ENCODE measurements at regions not wholly inside any gene's neighbourhood (a gene's known extent, or its start where the extent isn't known, plus 50 kb on each side); places are given as distances from the start of the nearest gene placed in this dataset.

- Histone ChIP-seq H3K4me1 (ENCODE audit: insufficient read depth, low read length) (peaks cover 10% of the 10 kb centered on the region), H3K27ac (ENCODE audit: low read depth, low read length) (no peak overlapping the region), H3K9me3 (ENCODE audit: insufficient read depth, low read depth, low read length) (no peaks in the 10 kb centered on the region), H4K20me1 (ENCODE audit: insufficient read depth, low read length) (no peaks in the 10 kb centered on the region), H3K79me2 (ENCODE audit: insufficient read depth, low read length) (no peaks in the 10 kb centered on the region), H3K4me2 (ENCODE audit: low read length) (no peak overlapping the region), H2AFZ (ENCODE audit: low read depth, low read length) (peak overlapping the region; percentile 38), H3K9ac (ENCODE audit: low read length) (no peak overlapping the region), H3K36me3 (ENCODE audit: insufficient read depth, low read length) (no peaks in the 10 kb centered on the region), H3K4me3 (ENCODE audit: insufficient read depth, low read depth, low read length) (no peak overlapping the region), H3K27me3 (ENCODE audit: insufficient read depth, low read length) (no peaks in the 10 kb centered on the region)
- H3K36me3 Mint-ChIP-seq (ENCODE audit: low read depth, unreplicated experiment) = no peaks in the 10 kb centered on the region
- DNase-seq (ENCODE audit: low read depth) (no peak), FAIRE-seq (no peak)
- peaks cover 2% of the 10 kb centered on the region for H3K4me1 Mint-ChIP-seq (ENCODE audit: low read depth, unreplicated experiment)
- no peak overlapping the region for H3K4me3 Mint-ChIP-seq (ENCODE audit: unreplicated experiment)
- TF ChIP-seq, protein P1, sequence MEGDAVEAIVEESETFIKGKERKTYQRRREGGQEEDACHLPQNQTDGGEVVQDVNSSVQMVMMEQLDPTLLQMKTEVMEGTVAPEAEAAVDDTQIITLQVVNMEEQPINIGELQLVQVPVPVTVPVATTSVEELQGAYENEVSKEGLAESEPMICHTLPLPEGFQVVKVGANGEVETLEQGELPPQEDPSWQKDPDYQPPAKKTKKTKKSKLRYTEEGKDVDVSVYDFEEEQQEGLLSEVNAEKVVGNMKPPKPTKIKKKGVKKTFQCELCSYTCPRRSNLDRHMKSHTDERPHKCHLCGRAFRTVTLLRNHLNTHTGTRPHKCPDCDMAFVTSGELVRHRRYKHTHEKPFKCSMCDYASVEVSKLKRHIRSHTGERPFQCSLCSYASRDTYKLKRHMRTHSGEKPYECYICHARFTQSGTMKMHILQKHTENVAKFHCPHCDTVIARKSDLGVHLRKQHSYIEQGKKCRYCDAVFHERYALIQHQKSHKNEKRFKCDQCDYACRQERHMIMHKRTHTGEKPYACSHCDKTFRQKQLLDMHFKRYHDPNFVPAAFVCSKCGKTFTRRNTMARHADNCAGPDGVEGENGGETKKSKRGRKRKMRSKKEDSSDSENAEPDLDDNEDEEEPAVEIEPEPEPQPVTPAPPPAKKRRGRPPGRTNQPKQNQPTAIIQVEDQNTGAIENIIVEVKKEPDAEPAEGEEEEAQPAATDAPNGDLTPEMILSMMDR (IDR thresholded peaks at IDR 0.05; ENCODE audit: insufficient read depth, low read depth, low read length) = no peak
- TF ChIP-seq EZH2 (IDR thresholded peaks at IDR 0.05; ENCODE audit: insufficient read depth, low read length) = no peak
- peaks cover 2% of the 10 kb centered on the region for H3K9me3 Mint-ChIP-seq (ENCODE audit: unreplicated experiment)
- no peak overlapping the region for H3K27ac Mint-ChIP-seq (ENCODE audit: unreplicated experiment)
- peaks cover 6% of the 10 kb centered on the region for H3K27me3 Mint-ChIP-seq (ENCODE audit: low read depth, unreplicated experiment)
Observed at GRCh38 chr5:38758774-38759600, 86.8 kb upstream of the OSMR start.

GRCh38 chr5:38764937-38765391 is 80.8 kb upstream of the OSMR start:
- no peak overlapping the region for H2AFZ ChIP-seq (ENCODE audit: low read depth, low read length)
- H4K20me1 ChIP-seq (ENCODE audit: insufficient read depth, low read length) = no peaks in the 10 kb centered on the region
- H3K4me2 ChIP-seq (ENCODE audit: low read length) = peak overlapping the region; percentile 44
- H3K9ac ChIP-seq (ENCODE audit: low read length) = no peak overlapping the region
- peaks cover 8% of the 10 kb centered on the region for H3K9me3 ChIP-seq (ENCODE audit: insufficient read depth, low read depth, low read length)
- DNase-seq (ENCODE audit: low read depth) (peak; percentile 87), FAIRE-seq (no peak)
- H3K36me3 ChIP-seq (ENCODE audit: insufficient read depth, low read length) = no peaks in the 10 kb centered on the region
- H3K27me3 Mint-ChIP-seq (ENCODE audit: low read depth, unreplicated experiment) = peaks cover 3% of the 10 kb centered on the region
- peaks cover 6% of the 10 kb centered on the region for H3K4me1 ChIP-seq (ENCODE audit: insufficient read depth, low read length)
- H3K36me3 Mint-ChIP-seq (ENCODE audit: low read depth, unreplicated experiment) = no peaks in the 10 kb centered on the region
- H3K27ac Mint-ChIP-seq (ENCODE audit: unreplicated experiment) = no peak overlapping the region
- no peak overlapping the region for H3K4me3 Mint-ChIP-seq (ENCODE audit: unreplicated experiment)
- no peaks in the 10 kb centered on the region for H3K79me2 ChIP-seq (ENCODE audit: insufficient read depth, low read length)
- peaks cover 13% of the 10 kb centered on the region for H3K9me3 Mint-ChIP-seq (ENCODE audit: unreplicated experiment)
- H3K4me1 Mint-ChIP-seq (ENCODE audit: low read depth, unreplicated experiment) = no peaks in the 10 kb centered on the region
- TF ChIP-seq EZH2 (IDR thresholded peaks at IDR 0.05; ENCODE audit: insufficient read depth, low read length) = no peak
- TF ChIP-seq, protein P1 (IDR thresholded peaks at IDR 0.05; ENCODE audit: insufficient read depth, low read depth, low read length) = no peak
- no peak overlapping the region for H3K4me3 ChIP-seq (ENCODE audit: insufficient read depth, low read depth, low read length)
- H3K27ac ChIP-seq (ENCODE audit: low read depth, low read length) = peak overlapping the region; percentile 40
- no peaks in the 10 kb centered on the region for H3K27me3 ChIP-seq (ENCODE audit: insufficient read depth, low read length)

DNA sequence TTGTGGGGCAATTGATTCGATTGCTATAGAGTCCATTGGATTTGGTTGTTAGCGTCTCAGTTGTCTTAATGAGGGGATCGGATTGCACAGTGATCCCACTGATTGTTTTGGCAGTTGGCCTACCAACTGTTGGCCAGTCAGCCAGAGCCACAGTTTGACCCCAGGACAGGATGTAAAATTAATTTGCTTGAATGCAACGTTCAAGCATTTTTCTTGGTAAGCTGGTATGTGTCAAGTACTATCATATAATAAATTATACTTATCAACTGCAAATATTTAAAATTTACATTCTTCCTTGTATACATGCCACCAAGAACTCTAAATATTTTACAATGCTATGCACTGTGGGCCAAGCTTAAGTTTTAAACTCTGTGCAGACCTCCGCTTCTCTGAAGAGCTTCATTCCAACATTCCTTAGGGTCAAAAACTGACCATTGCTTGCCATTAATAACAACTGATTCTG is 80.4 kb upstream of the OSMR start:
- Histone ChIP-seq H4K20me1 (ENCODE audit: insufficient read depth, low read length) (no peaks in the 10 kb centered on the region), H3K27ac (ENCODE audit: low read depth, low read length) (peak overlapping the region; percentile 40), H3K9ac (ENCODE audit: low read length) (no peak overlapping the region), H2AFZ (ENCODE audit: low read depth, low read length) (no peak overlapping the region), H3K4me1 (ENCODE audit: insufficient read depth, low read length) (peaks cover 6% of the 10 kb centered on the region), H3K79me2 (ENCODE audit: insufficient read depth, low read length) (no peaks in the 10 kb centered on the region), H3K9me3 (ENCODE audit: insufficient read depth, low read depth, low read length) (peaks cover 8% of the 10 kb centered on the region), H3K27me3 (ENCODE audit: insufficient read depth, low read length) (no peaks in the 10 kb centered on the region), H3K4me3 (ENCODE audit: insufficient read depth, low read depth, low read length) (no peak overlapping the region), H3K36me3 (ENCODE audit: insufficient read depth, low read length) (no peaks in the 10 kb centered on the region), H3K4me2 (ENCODE audit: low read length) (peak overlapping the region; percentile 50)
- peaks cover 13% of the 10 kb centered on the region for H3K9me3 Mint-ChIP-seq (ENCODE audit: unreplicated experiment)
- H3K4me1 Mint-ChIP-seq (ENCODE audit: low read depth, unreplicated experiment) = no peaks in the 10 kb centered on the region
- H3K27me3 Mint-ChIP-seq (ENCODE audit: low read depth, unreplicated experiment) = peaks cover 2% of the 10 kb centered on the region
- DNase-seq (ENCODE audit: low read depth) (peak; percentile 95), FAIRE-seq (no peak)
- H3K27ac Mint-ChIP-seq (ENCODE audit: unreplicated experiment) = no peak overlapping the region
- TF ChIP-seq, protein P1 (IDR thresholded peaks at IDR 0.05; ENCODE audit: insufficient read depth, low read depth, low read length) = no peak
- no peak for TF ChIP-seq EZH2 (IDR thresholded peaks at IDR 0.05; ENCODE audit: insufficient read depth, low read length)
- H3K4me3 Mint-ChIP-seq (ENCODE audit: unreplicated experiment) = no peak overlapping the region
- H3K36me3 Mint-ChIP-seq (ENCODE audit: low read depth, unreplicated experiment) = no peaks in the 10 kb centered on the region

Data from astrocyte (in vitro differentiated cells and primary cell).